ENCODE measurements at regions not wholly inside any gene's neighbourhood (a gene's known extent, or its start where the extent isn't known, plus 50 kb on each side); places are given as distances from the start of the nearest gene placed in this dataset.

DNA sequence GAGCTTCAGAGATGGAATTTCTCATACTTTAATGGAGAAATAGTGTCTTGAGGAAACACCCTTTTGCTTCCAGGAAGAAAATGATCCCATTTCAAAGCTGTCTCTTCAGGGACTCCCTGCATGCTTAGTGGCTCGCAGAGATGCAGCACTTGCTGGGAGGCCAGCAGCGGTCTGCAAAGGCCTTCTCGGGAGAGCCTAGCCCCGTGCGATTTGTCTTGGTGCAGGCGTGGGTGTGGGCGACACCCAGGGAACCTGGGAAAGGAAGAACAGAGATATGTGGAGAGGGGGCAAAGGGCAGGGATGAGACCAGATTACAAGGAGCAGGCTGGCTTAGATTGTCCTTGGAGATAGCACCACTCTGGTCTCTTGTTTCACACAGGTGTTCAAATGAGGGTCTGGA is 352.3 kb upstream of the PODXL start:
- FAIRE-seq (no peak), DNase-seq (ENCODE audit: low spot score in 2 of 2) (no peak)

DNA sequence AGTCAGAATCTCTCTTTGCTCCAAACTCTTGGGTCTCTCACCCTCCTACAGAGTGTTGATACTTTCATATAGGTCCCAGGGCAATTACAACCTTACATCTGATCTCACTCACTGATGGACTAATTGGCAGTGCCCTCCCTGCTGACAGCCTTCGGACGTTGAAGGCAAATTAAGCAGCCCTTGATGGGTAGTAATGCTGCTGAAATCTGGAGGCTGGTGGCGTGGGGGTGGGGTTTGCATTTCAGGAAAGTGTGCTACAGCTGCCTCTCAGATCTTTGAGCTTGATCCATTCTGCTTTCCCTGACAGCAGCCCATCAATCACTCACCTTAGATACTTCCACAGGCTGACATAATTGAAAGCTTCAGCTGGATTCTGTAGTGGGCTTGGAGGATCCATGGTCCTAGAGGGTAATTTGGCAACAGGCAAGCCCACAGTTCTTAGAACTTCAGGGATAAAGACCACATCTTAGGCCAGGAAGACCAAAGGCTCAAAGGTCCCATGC is 349.1 kb upstream of the PODXL start:
- FAIRE-seq (no peak), DNase-seq (ENCODE audit: low spot score in 2 of 2) (no peak)

DNA sequence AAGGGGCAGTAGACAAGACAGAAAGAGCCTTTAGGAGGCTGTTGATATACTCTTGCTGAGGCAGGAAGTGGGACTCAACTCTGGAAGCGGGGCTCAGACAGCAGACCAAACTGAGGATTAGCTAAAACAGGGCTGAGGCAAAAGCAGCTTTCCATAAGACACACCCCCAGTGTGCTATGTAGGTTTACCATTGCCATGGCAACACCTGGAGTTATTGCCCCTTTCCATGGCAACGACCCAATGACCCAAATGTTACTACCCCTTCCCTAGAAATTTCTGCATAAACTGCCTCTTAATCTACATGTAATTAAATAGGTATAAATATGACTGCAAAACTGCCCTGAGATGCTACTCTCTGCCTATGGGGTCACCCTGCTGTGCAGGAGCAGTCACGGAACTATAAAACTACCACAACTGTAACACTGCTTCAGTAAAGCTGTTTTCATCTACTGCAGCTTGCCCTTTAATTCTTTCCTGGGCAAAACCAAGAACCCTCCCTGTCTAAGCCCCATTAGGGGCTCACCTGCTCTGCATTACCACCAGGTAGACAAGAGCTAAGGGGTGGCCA is 348.4 kb upstream of the PODXL start:
- FAIRE-seq: no peak
- DNase-seq (ENCODE audit: low spot score in 2 of 2): no peak

DNA sequence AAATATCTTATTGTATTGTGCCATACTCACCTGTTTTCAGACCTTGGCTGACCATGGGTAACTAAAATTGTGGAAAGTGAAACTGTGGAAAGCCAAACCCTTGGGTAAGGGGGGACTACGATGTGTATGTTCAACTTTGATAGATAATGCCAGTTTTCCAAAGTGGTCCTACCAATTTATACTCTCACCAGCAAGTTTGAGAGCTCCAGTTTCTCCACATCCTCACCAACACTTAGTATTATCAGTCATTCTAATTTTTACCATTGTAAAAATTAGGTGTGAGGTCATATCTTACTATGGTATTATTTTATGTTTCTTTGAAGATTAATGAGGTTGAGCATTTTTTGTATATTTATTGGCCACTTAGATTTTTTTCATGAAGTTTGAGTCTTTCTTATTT is 346.9 kb upstream of the PODXL start:
- DNase-seq (ENCODE audit: low spot score in 2 of 2): no peak
- FAIRE-seq: no peak

DNA sequence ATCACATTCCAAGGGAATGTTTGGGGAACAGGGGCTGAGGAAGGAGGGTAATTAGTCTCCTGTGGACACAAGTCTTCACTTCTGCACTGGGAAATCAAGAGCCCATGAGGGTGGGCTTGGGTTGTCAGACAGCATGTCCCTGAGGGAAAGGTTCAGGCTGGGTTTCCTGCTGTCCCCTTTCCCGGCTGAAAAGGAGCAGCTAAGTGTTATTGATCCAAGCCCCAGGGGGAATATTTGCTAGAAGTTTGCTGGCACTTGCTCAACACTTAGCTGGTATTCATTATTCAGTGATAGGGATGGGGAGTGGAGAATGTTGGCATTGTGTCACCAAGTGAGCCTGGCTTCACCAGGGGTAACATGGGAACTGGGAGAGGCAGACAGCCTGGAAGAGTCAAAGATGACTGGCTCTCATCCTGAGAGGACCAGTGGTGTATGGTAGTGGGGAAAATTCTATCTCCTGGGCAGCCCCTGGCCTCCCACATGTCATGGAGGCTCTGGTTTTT is 344.4 kb upstream of the PODXL start:
- no peak for FAIRE-seq
- no peak for DNase-seq (ENCODE audit: low spot score in 2 of 2)

DNA sequence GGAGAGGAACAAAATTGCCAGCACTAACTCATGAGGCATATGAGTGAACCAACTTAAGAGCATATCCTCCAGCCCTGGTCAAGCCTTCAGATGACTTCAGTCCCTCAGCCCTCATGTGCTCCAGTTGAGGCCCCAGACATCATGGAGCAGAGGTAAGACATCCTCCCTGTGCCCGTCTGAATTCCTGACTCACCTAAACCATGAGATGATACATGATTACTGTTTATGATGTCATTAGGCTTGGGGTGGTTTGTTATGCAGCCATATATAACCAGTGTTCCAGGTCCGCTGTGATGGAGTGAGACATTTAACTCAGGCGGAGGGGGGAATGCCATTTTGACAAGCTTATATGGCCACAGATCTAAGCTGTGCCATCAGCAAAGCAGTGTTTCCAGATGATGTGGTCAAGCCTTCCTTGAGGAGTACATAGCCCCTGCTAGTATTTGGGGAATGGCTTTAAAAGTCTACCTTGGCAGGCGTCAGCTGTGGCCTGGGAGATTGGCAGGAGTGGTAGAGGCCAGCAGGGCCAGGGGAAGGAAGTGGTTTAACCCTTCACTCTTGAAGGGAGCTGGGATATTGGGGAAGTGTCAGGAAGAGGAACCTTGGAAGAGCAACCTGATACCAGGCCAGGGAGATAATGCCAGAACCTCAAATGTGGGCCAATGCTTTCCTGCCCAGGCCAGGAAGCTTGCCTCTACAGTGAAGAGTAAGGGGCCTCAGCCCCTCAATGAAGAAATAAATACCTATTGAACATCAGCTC is 343.0 kb upstream of the PODXL start:
- DNase-seq (ENCODE audit: low spot score in 2 of 2): no peak
- FAIRE-seq: no peak

DNA sequence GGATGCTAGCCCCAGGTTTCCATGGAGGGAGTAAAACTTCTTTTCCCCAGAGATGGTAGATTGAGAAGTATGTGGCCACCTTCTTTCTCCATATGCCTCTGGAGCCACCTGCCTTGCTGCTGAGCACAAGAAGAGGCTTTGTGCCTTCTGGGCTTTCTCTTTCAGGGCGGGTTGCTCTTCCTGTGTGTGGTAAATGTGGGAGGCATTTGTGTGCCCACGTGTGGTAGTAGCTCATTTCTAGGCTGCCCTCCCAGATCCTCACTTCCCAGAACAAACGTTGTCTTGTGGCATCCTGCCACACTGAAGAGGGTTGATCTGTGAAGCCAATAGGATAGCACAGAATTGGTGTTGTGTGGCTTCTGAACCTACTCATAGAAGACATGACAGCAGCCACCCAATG is 342.0 kb upstream of the PODXL start:
- FAIRE-seq (no peak), DNase-seq (ENCODE audit: low spot score in 2 of 2) (no peak)

DNA sequence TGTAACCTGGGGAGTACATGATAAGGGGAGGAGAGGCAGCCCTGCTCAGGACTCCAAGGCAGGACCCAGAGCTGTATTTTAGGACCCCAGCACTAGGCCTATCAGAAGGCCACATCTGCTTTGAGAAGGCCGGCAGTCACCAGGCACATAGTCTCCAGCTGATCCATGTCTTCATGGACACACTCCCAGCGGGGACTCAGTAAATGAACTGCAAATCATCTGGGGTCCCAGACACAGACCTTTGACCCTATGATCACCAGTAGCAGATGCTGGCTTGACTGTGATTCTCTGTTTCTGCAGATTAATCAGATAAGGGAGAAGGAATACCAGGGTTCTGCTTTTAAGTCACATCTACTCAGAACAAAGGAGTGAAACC is 341.4 kb upstream of the PODXL start:
- FAIRE-seq (no peak), DNase-seq (ENCODE audit: low spot score in 2 of 2) (no peak)

DNA sequence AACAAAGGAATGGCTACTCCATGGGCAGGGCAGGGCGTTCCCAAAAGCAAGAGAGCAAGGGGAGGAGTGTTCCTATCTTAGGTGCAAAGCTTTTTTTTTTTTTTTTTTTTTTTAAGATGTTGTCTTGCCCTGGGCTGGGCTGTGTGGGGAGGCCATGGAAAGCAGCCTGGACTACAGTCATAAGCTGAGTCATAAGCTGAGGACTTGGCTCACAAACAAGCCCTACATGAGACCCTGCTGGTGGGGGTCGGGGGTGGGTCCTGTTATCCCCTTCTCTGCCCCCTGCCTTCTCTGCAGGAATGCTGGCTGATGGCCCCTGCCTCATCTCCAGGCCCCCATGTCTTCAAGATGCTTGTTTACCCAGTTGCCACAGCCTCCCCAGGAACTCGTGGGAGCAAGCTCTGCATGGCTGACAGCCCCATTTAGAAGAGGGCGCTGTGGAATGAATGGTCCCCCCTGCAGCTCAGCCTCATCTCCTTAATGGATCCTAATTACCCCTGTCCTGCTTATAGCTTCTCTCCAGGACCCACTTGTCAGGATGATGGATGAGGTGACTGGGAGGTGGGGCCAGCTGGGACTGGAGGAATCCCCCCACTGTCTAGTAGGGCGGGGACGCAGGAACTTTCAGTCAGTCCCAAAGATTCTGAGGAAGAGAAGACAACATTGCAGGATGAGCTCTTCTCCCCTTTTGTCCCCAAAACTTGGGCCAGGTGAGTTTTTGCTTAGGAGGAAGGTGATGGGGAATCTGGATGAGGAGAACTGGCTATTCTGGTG is 340.8 kb upstream of the PODXL start:
- DNase-seq (ENCODE audit: low spot score in 2 of 2): no peak
- no peak for FAIRE-seq

DNA sequence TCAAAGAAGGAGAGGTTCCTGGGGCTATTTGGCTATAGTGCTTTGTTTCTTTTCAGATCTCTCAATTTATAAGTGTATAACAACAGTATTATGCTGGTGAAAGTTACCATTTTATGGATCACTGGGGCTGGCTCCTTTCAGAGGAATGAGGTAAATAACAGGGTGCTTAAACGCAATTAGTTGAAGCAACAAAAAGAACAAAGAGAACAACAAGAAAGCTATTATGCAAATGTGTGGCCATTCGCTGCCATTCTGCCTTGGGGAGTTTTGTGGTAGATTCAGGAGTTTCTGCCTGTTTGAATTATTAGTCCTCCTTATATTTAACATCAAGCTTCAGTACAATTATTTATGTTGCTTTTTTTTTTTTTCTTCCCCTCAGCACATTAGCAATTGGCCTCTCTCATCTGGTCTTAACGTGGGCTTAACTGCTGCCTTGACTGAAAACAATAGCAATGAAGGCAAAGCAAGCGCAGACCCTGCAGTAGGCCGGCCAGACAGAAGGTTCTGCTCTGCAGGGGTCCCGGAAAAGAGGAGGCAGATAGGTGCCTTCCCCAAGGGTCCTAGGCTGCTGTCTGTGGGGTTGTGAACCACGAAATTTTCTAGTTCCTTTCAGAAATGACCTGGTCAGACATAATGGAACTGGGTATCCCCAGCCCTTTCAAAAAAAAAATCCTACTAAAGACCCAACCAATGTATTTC is 339.9 kb upstream of the PODXL start:
- no peak for DNase-seq (ENCODE audit: low spot score in 2 of 2)
- no peak for FAIRE-seq

DNA sequence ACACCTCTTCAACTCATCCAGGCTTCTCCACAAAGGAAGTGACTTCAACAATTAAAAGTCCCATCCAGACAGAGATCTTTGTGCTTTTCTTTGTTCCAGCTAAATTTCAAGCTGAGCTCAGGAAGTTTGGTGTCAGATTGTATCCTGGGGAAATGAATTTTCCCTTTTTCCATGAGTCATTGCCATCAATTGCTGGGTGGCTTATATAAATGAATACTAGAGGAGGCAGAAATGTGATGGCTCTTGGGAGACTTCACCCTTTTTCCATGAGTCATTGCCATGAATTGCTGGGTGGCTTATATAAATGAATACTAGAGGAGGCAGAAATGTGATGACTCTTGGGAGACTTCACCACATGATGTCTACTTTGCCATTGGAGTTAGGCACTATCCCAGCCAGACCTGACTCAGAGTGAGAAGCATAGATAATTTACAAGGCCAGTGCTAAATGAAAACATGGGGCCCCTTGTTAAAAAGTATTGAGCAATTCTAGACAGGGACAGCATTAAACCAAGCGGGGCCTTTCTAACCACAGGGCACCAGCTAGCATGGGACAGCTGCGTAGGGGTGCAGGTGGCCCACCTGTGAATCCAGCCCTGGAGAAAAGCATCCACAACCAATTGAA is 339.2 kb upstream of the PODXL start:
- no peak for DNase-seq (ENCODE audit: low spot score in 2 of 2)
- FAIRE-seq: no peak

DNA sequence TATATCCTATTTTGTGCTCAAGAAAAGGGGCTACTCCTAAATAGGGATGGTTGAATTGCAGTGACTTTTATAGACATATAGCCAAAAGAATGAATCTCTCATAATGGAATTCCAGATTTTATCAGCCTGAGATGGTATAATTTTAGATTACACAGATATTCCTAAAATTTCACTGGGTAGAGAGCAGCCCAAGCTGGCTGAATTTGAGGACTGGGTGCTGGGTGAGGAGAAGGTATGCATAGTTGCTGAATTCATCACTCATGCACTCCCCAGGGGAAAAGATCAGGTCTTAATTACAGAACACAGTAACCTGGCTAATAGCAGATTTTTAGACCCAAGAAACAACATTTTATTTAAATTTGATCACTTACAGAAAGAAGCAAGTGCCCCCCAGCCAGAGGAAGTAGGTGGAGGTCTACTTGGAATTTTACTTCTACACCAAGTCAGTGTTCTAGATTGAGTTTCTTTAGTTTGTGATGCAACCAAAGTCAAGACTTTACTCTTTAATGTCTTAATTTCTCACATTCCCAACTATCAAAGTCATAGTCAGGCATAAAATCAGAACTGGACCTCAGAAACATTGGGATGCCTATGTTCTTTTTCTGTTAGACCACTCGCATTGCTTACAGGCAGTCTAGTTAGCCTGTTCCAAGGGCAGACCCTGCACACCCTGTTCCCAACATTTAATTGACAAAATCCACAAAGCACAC is 337.4 kb upstream of the PODXL start:
- no peak for FAIRE-seq

DNA sequence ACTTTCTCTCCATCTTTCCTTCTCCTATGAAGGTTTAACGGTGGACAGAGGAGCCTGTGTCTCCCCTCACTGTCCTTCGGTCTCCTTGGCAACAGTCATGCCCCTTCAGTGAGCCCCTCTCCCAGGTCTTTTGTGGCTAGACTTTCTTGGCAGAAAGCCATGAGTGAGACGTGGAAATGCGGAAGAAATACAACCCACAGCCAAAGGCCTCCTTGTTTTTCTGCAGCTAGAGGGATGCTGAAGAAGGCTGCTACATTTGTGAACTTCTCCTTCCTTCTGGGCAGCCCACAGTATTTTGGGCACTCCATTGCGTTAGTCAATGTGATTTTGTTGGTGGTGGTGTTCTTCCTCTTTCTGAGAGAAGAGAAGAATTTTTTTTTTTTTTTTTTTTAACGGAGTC is 333.7 kb upstream of the PODXL start:
- FAIRE-seq: no peak
- no peak for DNase-seq (ENCODE audit: low spot score in 2 of 2)

More for the DNA sequence above, 337.4 kb upstream of the PODXL start:
- DNase-seq (ENCODE audit: low spot score in 2 of 2): no peak

DNA sequence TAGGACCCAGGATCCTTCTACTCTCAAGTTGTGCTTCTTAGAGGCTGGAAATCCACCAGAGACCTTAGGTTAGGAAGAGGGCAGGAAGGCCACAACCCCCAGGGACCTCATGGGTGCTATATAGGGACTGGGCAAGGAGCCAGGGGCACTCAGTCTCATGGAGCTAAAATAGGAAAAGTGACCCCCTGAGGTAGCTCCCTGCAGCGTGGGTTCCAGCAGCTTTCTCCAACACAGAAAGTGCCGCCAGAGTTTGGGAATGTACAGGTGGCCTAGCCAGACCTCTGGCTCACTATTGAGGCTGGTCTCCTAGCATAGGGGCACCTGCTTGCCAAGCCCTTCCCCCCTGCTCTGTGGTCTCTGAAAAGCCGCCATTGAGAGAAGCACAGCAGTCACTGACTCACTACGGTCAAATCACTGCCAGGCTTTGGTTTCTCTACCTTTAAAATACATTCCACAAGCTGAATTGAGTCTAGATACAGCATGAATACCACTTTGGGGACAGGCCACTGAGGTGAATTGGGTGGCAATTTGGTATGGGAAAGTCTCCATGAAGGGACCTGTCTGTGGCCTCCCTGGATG is 333.2 kb upstream of the PODXL start:
- DNase-seq (ENCODE audit: low spot score in 2 of 2): no peak
- no peak for FAIRE-seq

DNA sequence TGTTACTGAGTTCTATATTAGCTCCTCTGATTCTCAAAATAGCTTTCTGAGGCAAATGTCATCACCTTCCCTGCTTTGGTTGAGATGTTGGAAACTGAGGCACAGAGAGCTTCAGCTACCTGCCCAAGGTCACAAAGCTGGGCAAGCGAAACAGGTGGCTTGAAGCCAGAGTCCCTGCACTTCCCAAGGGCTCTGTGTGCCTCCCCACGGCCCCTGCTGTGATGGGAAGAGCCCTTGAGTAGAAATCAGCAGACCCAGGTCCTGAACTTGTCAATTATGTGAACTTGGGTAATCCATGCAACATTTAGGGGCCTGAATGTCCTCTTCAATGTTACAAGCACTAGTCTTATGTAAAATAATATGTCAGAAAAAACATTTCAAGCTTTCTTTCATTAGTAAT is 327.3 kb upstream of the PODXL start:
- FAIRE-seq: no peak
- no peak for DNase-seq (ENCODE audit: low spot score in 2 of 2)

DNA sequence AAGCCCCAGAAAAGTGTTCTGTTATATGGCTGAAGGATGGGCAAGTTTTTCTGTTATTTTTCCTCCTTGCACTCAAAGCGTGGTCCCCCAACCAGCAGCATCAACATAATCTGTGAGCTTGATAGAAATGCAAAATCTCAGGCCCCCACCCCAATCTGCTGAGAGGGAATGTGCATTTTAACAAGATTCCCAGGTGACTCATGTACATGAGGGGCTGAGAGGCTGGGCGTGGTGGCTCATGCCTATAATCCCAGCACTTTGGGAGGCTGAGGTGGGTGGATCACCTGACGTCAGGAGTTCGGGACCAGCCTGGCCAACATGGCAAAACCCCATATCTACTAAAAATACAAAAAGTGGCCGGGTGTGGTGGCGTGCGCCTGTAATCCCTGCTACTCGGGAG is 326.8 kb upstream of the PODXL start:
- DNase-seq (ENCODE audit: low spot score in 2 of 2): no peak
- no peak for FAIRE-seq

DNA sequence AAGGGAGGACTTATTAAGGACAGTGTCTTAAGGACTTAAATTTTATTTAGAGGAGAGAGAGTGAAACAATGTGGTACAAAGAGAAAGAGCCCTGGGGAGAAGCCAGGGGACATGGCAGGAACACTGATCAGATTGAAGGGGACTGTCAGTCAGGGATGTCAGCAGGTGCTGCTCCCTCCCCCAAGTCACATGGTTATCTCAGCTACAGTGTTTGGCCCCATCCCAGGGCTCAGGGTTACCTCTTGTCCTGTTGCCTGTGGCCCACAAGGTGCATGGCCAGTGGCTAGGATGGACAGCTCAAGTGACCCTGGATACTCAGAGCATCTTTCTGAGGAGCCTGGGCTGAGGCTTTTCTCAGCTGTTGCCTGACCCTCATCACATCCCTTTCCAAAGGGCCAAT is 325.9 kb upstream of the PODXL start:
- DNase-seq (ENCODE audit: low spot score in 2 of 2) (no peak), FAIRE-seq (no peak)

DNA sequence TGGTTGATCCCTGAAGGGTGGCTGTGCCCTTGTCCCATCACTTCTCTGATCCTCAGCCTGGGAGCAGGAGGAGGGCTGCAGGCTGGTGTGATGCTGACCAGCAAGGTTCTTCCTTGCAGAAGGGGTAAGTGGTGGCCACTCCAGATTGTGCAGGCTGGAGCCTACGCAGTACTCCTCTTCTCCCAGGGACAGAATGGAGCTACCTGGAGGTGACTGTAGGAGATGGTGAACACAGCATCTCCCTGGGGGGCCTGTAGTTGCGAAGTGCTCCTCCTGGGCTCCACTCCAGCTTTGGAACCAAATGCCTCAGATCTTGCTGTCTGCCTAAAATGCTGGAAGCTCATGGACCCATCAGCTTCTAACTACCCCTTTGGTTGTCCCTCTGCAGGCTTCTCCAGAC is 323.6 kb upstream of the PODXL start:
- no peak for FAIRE-seq
- no peak for DNase-seq (ENCODE audit: low spot score in 2 of 2)

DNA sequence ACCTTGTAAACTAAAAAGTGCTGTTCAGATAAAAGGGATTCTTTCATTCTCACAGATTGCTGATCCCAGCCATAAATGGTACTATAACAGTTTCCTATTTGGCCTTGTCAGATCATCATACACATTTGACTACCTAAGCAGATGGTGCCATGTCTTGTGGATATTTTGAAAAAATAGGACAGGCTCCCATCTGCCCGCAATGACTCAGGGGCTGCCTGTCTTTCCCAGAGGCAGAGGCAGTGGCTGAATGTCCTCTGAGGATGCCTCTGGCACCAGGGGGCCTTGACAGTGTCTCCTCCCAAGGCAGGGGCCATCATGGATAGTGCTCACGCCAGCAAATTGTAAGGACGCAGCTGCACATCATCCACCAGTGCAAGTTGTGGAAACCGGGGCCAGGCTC is 323.0 kb upstream of the PODXL start:
- FAIRE-seq: no peak
- DNase-seq (ENCODE audit: low spot score in 2 of 2): no peak

All from frontal cortex (tissue), 3 donors.